OCI-LY7 (cell line): ENCODE measurements at regions not wholly inside any gene's neighbourhood (a gene's known extent, or its start where the extent isn't known, plus 50 kb on each side); places are given as distances from the start of the nearest gene placed in this dataset.

Experiments
- BruUV-seq: library from RNA; stranded (reverse); fragments of 400-500 nt; replicated peaks from 2 replicates; lab custom pipeline; 2021; lab: Mats Ljungman, UMichigan
- CTCF ChIA-PET: fragments of 300-600 bp; sonication (Branson Sonifier 250); formaldehyde crosslinking; loops from one replicate; lab custom pipeline; 2022; ENCODE audit warnings: antibody characterized with exemption; ENCODE audit not compliant: unreplicated experiment; lab: Charles Lee
- POLR2A ChIA-PET: fragments of 300-600 bp; sonication (Branson Sonifier 250); formaldehyde crosslinking; loops from one replicate; lab custom pipeline; 2022; ENCODE audit warnings: antibody characterized with exemption; lab: Charles Lee
- DNase-seq: peaks from one replicate; pipeline ENCODE4 v3.0.0-alpha.2; 2015; ENCODE audit warnings: low spot score
- H2AFZ ChIP-seq: fragments of 200-600 bp; sonication (generic), shearing (Covaris generic); 2 replicates; pipeline ENCODE4 v1.6.1; 2014; ENCODE audit warnings: mild to moderate bottlenecking, antibody characterized with exemption, low read length, moderate library complexity
- H3K27ac ChIP-seq: fragments of 200-600 bp; sonication (generic); 2 replicates; pipeline ENCODE4 v1.5.1; 2014; ENCODE audit warnings: mixed run types, low read depth, mild to moderate bottlenecking, moderate library complexity, low read length, inconsistent platforms; ENCODE audit not compliant: poor library complexity, severe bottlenecking
- H3K36me3 ChIP-seq: fragments of 200-600 bp; sonication (generic); 2 replicates; pipeline ENCODE4 v1.6.1; 2014; ENCODE audit warnings: mild to moderate bottlenecking, antibody characterized with exemption, low read length, moderate library complexity, mixed read lengths; ENCODE audit not compliant: insufficient read depth
- H3K4me1 ChIP-seq: fragments of 200-600 bp; sonication (generic); 2 replicates; pipeline ENCODE4 v1.5.1; 2014; ENCODE audit warnings: mild to moderate bottlenecking, low read length; ENCODE audit not compliant: insufficient read depth, poor library complexity, severe bottlenecking
- H3K4me2 ChIP-seq: fragments of 200-600 bp; sonication (generic); 2 replicates; pipeline ENCODE4 v1.6.1; 2014; ENCODE audit warnings: mild to moderate bottlenecking, low read length
- H3K4me3 ChIP-seq: fragments of 200-600 bp; sonication (generic); 2 replicates; pipeline ENCODE4 v1.5.1; 2014; ENCODE audit warnings: mild to moderate bottlenecking, low read depth, low read length; ENCODE audit not compliant: poor library complexity, severe bottlenecking
- H3K79me2 ChIP-seq: fragments of 200-600 bp; sonication (generic); 2 replicates; pipeline ENCODE4 v1.6.1; 2016; ENCODE audit warnings: low read depth, mild to moderate bottlenecking, low read length, moderate library complexity, mixed read lengths; ENCODE audit not compliant: insufficient read depth
- H3K9me2 ChIP-seq: fragments of 200-600 bp; sonication (generic); 2 replicates; pipeline ENCODE4 v1.6.1; 2016; ENCODE audit warnings: mild to moderate bottlenecking, low read length, mixed read lengths; ENCODE audit not compliant: insufficient read depth
- H3K9me3 ChIP-seq: fragments of 200-600 bp; sonication (generic); 2 replicates; pipeline ENCODE4 v1.6.1; 2014; ENCODE audit warnings: mild to moderate bottlenecking, mixed run types, low read length, mixed read lengths
- H4K20me1 ChIP-seq: fragments of 200-600 bp; sonication (generic); 2 replicates; pipeline ENCODE4 v1.6.1; 2014; ENCODE audit warnings: mild to moderate bottlenecking, antibody characterized with exemption, low read length, moderate library complexity, mixed read lengths; ENCODE audit not compliant: insufficient read depth
- EZH2phosphoT487 ChIP-seq: fragments of 200-600 bp; sonication (generic); IDR thresholded peaks from 2 replicates; pipeline ENCODE4 v1.6.1; 2018; ENCODE audit warnings: low read depth, borderline replicate concordance, mild to moderate bottlenecking, mixed run types, antibody characterized with exemption, low read length, moderate library complexity, mixed read lengths
- intact Hi-C: fragments of 100-400 bp; cut with micrococcal nuclease; formaldehyde crosslinking; loops from one replicate; pipeline ENCODE4 v1.10.0; 2022; ENCODE audit not compliant: unreplicated experiment
- TF ChIP-seq, protein P1 (sequence below): fragments of 200-600 bp; sonication (generic); conservative IDR thresholded peaks from 2 replicates; pipeline ENCODE4 v1.5.1; 2014; ENCODE audit warnings: mild to moderate bottlenecking, antibody characterized with exemption, low read length, moderate library complexity, mixed read lengths

GRCh38 chr2:59922450-59922849 is 631.0 kb downstream of the BCL11A start:
- Histone ChIP-seq H3K9me3 (no peaks in the 10 kb centered on the region), H3K4me2 (no peak overlapping the region), H2AFZ (no peak overlapping the region), H4K20me1 (no peaks in the 10 kb centered on the region), H3K36me3 (no peaks in the 10 kb centered on the region), H3K9me2 (no peaks in the 10 kb centered on the region), H3K79me2 (no peaks in the 10 kb centered on the region), H3K4me3 (no peak overlapping the region), H3K27ac (no peak overlapping the region), H3K4me1 (no peaks in the 10 kb centered on the region)
- TF ChIP-seq EZH2phosphoT487: no peak
- TF ChIP-seq, protein P1, sequence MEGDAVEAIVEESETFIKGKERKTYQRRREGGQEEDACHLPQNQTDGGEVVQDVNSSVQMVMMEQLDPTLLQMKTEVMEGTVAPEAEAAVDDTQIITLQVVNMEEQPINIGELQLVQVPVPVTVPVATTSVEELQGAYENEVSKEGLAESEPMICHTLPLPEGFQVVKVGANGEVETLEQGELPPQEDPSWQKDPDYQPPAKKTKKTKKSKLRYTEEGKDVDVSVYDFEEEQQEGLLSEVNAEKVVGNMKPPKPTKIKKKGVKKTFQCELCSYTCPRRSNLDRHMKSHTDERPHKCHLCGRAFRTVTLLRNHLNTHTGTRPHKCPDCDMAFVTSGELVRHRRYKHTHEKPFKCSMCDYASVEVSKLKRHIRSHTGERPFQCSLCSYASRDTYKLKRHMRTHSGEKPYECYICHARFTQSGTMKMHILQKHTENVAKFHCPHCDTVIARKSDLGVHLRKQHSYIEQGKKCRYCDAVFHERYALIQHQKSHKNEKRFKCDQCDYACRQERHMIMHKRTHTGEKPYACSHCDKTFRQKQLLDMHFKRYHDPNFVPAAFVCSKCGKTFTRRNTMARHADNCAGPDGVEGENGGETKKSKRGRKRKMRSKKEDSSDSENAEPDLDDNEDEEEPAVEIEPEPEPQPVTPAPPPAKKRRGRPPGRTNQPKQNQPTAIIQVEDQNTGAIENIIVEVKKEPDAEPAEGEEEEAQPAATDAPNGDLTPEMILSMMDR: no peak
- intact Hi-C loops: no loop called here
- no peak for DNase-seq
- no TSS peak for BruUV-seq
- POLR2A ChIA-PET: no interaction called here
- CTCF ChIA-PET: no interaction called here

DNA sequence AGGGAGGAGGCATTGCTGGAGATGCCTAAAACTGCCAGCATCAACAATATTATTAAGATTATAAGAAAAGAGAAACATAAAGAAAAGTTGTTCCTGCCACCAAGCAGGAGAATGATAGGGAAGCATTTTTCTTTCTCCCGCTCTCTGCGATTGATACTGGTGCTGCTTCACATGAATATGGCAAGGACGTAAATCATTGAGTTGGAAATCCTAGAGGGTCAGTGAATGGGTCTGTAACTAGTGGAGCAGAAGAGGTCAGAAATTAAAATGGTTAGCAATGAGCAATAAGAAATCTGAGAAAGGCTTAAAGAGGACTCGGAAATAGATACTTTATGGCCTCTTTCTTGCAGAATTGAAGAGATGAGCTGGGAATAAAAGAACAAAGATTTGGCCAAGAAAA is 631.7 kb downstream of the BCL11A start:
- Histone ChIP-seq H4K20me1 (no peaks in the 10 kb centered on the region), H3K36me3 (no peaks in the 10 kb centered on the region), H3K4me2 (no peak overlapping the region), H3K4me3 (no peak overlapping the region), H3K9me2 (no peaks in the 10 kb centered on the region), H3K9me3 (no peaks in the 10 kb centered on the region), H2AFZ (no peak overlapping the region), H3K79me2 (no peaks in the 10 kb centered on the region), H3K27ac (no peak overlapping the region), H3K4me1 (no peaks in the 10 kb centered on the region)
- CTCF ChIA-PET: no interaction called here
- no TSS peak for BruUV-seq
- POLR2A ChIA-PET: no interaction called here
- TF ChIP-seq, protein P1: no peak
- no peak for TF ChIP-seq EZH2phosphoT487
- DNase-seq: no peak
- intact Hi-C loops: no loop called here

GRCh38 chr2:59920961-59921360 is 632.5 kb downstream of the BCL11A start:
- DNase-seq: no peak
- Histone ChIP-seq H2AFZ (no peak overlapping the region), H3K4me1 (no peaks in the 10 kb centered on the region), H3K27ac (no peak overlapping the region), H3K9me3 (no peaks in the 10 kb centered on the region), H3K4me2 (no peak overlapping the region), H3K4me3 (no peak overlapping the region), H3K36me3 (no peaks in the 10 kb centered on the region), H3K9me2 (no peaks in the 10 kb centered on the region), H3K79me2 (no peaks in the 10 kb centered on the region), H4K20me1 (no peaks in the 10 kb centered on the region)
- intact Hi-C loops: no loop called here
- CTCF ChIA-PET: no interaction called here
- no TSS peak for BruUV-seq
- POLR2A ChIA-PET: no interaction called here
- TF ChIP-seq, protein P1: no peak
- no peak for TF ChIP-seq EZH2phosphoT487
